Keratinocyte (primary cell): ENCODE measurements at regions not wholly inside any gene's neighbourhood (a gene's known extent, or its start where the extent isn't known, plus 50 kb on each side); places are given as distances from the start of the nearest gene placed in this dataset.

Experiments
- DNase-seq: peaks from one replicate; pipeline ENCODE4 v3.0.0-alpha.2; 2011; ENCODE audit warnings: low read depth, missing footprints, low spot score
- FAIRE-seq: peaks from 2 replicates; lab custom pipeline; 2011; peaks lifted over from hg19 to GRCh38; lab: Jason Lieb, UNC
- H2AFZ ChIP-seq: 2 replicates; pipeline ENCODE4 v1.6.0; 2012; ENCODE audit warnings: low read length, control low read depth, inconsistent platforms; ENCODE audit not compliant: control insufficient read depth
- H3K27ac ChIP-seq: 2 replicates; pipeline ENCODE4 v1.5.1; 2011; ENCODE audit warnings: low read length; ENCODE audit not compliant: control insufficient read depth, insufficient read depth
- H3K27me3 ChIP-seq: 3 replicates; pipeline ENCODE4 v1.6.0; 2011; ENCODE audit warnings: low read length; ENCODE audit not compliant: control insufficient read depth, insufficient read depth; ENCODE audit errors: extremely low read depth
- H3K36me3 ChIP-seq, 2 experiments: 2 replicates in 1 of 2; 3 replicates in 1 of 2; pipeline ENCODE4 v1.5.1; 2011; ENCODE audit warnings: low read length in 2 of 2, mild to moderate bottlenecking in 1 of 2; ENCODE audit not compliant: control insufficient read depth in 2 of 2, insufficient read depth in 2 of 2; ENCODE audit errors: extremely low read depth in 1 of 2
- H3K4me1 ChIP-seq: 3 replicates; pipeline ENCODE4 v1.5.1; 2011; ENCODE audit warnings: low read length; ENCODE audit not compliant: control insufficient read depth, insufficient read depth; ENCODE audit errors: extremely low read depth
- H3K4me2 ChIP-seq: 3 replicates; pipeline ENCODE4 v1.6.0; 2011; ENCODE audit warnings: low read depth, low read length; ENCODE audit not compliant: control insufficient read depth, insufficient read depth; ENCODE audit errors: extremely low read depth
- H3K4me3 ChIP-seq, 3 experiments: fragments of 200-600 bp in 1 of 3; sonication (generic) in 1 of 3; 2 replicates in 2 of 3; 3 replicates in 1 of 3; pipeline ENCODE4 v1.5.1; 2011 to 2016; ENCODE audit warnings: low read length in 3 of 3, mild to moderate bottlenecking in 3 of 3, control low read depth in 2 of 3, inconsistent platforms in 1 of 3, low read depth in 1 of 3, mixed read lengths in 1 of 3, mixed run types in 1 of 3, moderate library complexity in 1 of 3; ENCODE audit not compliant: control insufficient read depth in 2 of 3, insufficient read depth in 2 of 3; ENCODE audit errors: extremely low read depth in 1 of 3
- H3K79me2 ChIP-seq: 2 replicates; pipeline ENCODE4 v1.6.0; 2012; ENCODE audit warnings: low read length; ENCODE audit not compliant: control insufficient read depth, insufficient read depth
- H3K9ac ChIP-seq: 3 replicates; pipeline ENCODE4 v1.6.0; 2011; ENCODE audit warnings: low read length; ENCODE audit not compliant: control insufficient read depth, insufficient read depth; ENCODE audit errors: extremely low read depth
- H3K9me1 ChIP-seq: 3 replicates; pipeline ENCODE4 v1.6.0; 2011; ENCODE audit warnings: low read length; ENCODE audit not compliant: control insufficient read depth, insufficient read depth; ENCODE audit errors: extremely low read depth
- H3K9me3 ChIP-seq: 2 replicates; pipeline ENCODE4 v1.5.1; 2012; ENCODE audit warnings: low read depth, low read length; ENCODE audit not compliant: control insufficient read depth
- H4K20me1 ChIP-seq: 3 replicates; pipeline ENCODE4 v1.6.0; 2011; ENCODE audit warnings: low read length; ENCODE audit not compliant: control insufficient read depth, insufficient read depth; ENCODE audit errors: extremely low read depth
- CTCF ChIP-seq, 3 experiments: IDR thresholded peaks in 1 of 3; conservative IDR thresholded peaks in 1 of 3; optimal IDR thresholded peaks in 1 of 3; 2 replicates in 2 of 3; 3 replicates in 1 of 3; pipeline versions ENCODE3 to v1.5.1; 2011; ENCODE audit warnings: low read length in 3 of 3, mild to moderate bottlenecking in 3 of 3, moderate library complexity in 2 of 3, control low read depth in 1 of 3, inconsistent platforms in 1 of 3; ENCODE audit not compliant: insufficient read depth in 2 of 3; ENCODE audit errors: extremely low read depth in 1 of 3
- EZH2 ChIP-seq: IDR thresholded peaks from one replicate; pipeline ENCODE4 v1.6.1; 2012; ENCODE audit warnings: inconsistent platforms, mild to moderate bottlenecking, low read length, moderate library complexity
- dilution Hi-C: fragments of 300-500 bp; cut with MboI; formaldehyde crosslinking; loops from one replicate; pipeline ENCODE4 v1.7.0; 2020; ENCODE audit warnings: low sequenced_read_pairs; ENCODE audit not compliant: extremely low pct_ligation_motif_present

GRCh38 chr18:38186491-38186890, 620.9 kb upstream of the CELF4 start:
- Histone ChIP-seq H3K79me2 (no peaks in the 10 kb centered on the region), H3K9me3 (no peaks in the 10 kb centered on the region), H3K4me3 (no peak overlapping the region), H3K9me1 (no peaks in the 10 kb centered on the region), H3K27ac (no peak overlapping the region), H3K27me3 (no peaks in the 10 kb centered on the region), H2AFZ (no peak overlapping the region), H3K4me2 (no peak overlapping the region), H3K9ac (no peak overlapping the region), H3K36me3 (no peaks in the 10 kb centered on the region), H4K20me1 (no peaks in the 10 kb centered on the region), H3K4me1 (no peaks in the 10 kb centered on the region)
- TF ChIP-seq EZH2 (no peak), CTCF (optimal IDR thresholded peaks at IDR 0.05 in 1 of 3, IDR thresholded peaks at IDR 0.05 in 1 of 3, conservative IDR thresholded peaks at IDR 0.05 in 1 of 3; ENCODE audit: extremely low read depth in 1 of 3, insufficient read depth in 2 of 3, low read length in 3 of 3) (no peak)
- DNase-seq, result no peak
- FAIRE-seq, result no peak
- dilution Hi-C loops, result no loop called here

- dilution Hi-C loops, result no loop called here
- H3K27ac ChIP-seq, result no peak overlapping the region
- DNase-seq, result no peak
Observed at GRCh38 chr18:38174594-38174993, 609.0 kb upstream of the CELF4 start.

More at GRCh38 chr18:38174594-38174993, 609.0 kb upstream of the CELF4 start:
- no peaks in the 10 kb centered on the region for H3K27me3 ChIP-seq
- H4K20me1 ChIP-seq, result no peaks in the 10 kb centered on the region
- FAIRE-seq, result no peak
- no peaks in the 10 kb centered on the region for H3K9me3 ChIP-seq
- H3K36me3 ChIP-seq, result no peaks in the 10 kb centered on the region
- TF ChIP-seq EZH2, result no peak
- no peak for TF ChIP-seq CTCF (optimal IDR thresholded peaks at IDR 0.05 in 1 of 3, IDR thresholded peaks at IDR 0.05 in 1 of 3, conservative IDR thresholded peaks at IDR 0.05 in 1 of 3; ENCODE audit: extremely low read depth in 1 of 3, insufficient read depth in 2 of 3, low read length in 3 of 3)
- no peaks in the 10 kb centered on the region for H3K79me2 ChIP-seq
- no peaks in the 10 kb centered on the region for H3K9me1 ChIP-seq
- no peak overlapping the region for H3K4me2 ChIP-seq
- H3K9ac ChIP-seq, result no peak overlapping the region
- H3K4me3 ChIP-seq, result no peak overlapping the region
- H2AFZ ChIP-seq, result no peak overlapping the region
- no peaks in the 10 kb centered on the region for H3K4me1 ChIP-seq
